Right lobe of liver (tissue), 4 donors: ENCODE measurements at regions not wholly inside any gene's neighbourhood (a gene's known extent, or its start where the extent isn't known, plus 50 kb on each side); places are given as distances from the start of the nearest gene placed in this dataset.

Experiments
- CTCF ChIP-seq, 4 donors: fragments of 200-600 bp in 3 of 4; fragments of 450-650 bp in 1 of 4; IDR thresholded peaks; one replicate each; pipeline versions ENCODE4 v1.5.1 to v1.8.0; 2016 to 2022; ENCODE audit warnings: antibody characterized with exemption in 4 of 4, mild to moderate bottlenecking in 2 of 4
- POLR2A ChIP-seq: fragments of 450-650 bp; IDR thresholded peaks from one replicate; pipeline ENCODE4 v1.6.1; 2017; ENCODE audit warnings: antibody characterized with exemption, mild to moderate bottlenecking
- donor health status: DM: no; HTN: no; CAD: no.
- donor health status: DM: no; HTN: no; CAD: no.
- donor health status: DM: no; HTN: yes; CAD: no.

DNA sequence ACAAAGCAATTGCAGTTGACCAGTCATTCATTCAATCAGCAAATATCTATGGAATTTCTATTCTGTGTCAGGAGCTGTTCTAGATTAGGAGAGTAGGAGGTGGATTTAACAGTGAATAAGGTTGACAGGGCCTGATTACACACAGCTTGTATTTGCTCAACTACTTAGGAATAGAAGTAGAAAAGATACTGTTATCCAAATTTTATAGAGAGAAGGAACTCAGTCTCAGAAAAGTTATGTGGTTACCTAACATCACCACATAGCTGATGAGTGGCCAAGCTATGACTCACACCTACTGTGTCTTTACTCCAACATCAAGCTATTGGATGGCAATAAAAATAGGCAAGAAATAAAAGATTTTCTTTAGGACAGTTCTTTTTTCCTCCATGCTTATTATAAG is 374.8 kb downstream of the RMST start:
- TF ChIP-seq CTCF (IDR thresholded peaks at IDR 0.05) (no peak), POLR2A (no peak)
